ELR (cell line): ENCODE measurements at regions not wholly inside any gene's neighbourhood (a gene's known extent, or its start where the extent isn't known, plus 50 kb on each side); places are given as distances from the start of the nearest gene placed in this dataset.
A peak's percentile ranks its signal among the peaks of the same experiment; 100 is the strongest.
"Not testable (repeated sequence)": the region's sequence is repeated elsewhere in the genome, so short reads cannot be mapped to it uniquely, and the experiment has no call there.

ENCODE experiments used
- DNase-seq: peaks from one replicate; pipeline ENCODE4 v3.0.0-alpha.2; 2015; ENCODE audit warnings: low read depth

- peak; percentile 73 for DNase-seq
These were observed 284.5 kb downstream of the HTR1B start for GRCh38 chr6:77178821-77179220.

- DNase-seq: no peak
These were observed 285.8 kb downstream of the HTR1B start for GRCh38 chr6:77177470-77177869.

GRCh38 chr6:77173472-77174074 lies 289.7 kb downstream of the HTR1B start:
- DNase-seq: peak; percentile 25

- no peak for DNase-seq
These were observed 290.7 kb downstream of the HTR1B start for GRCh38 chr6:77172578-77172977.

GRCh38 chr6:77159730-77160129 lies 303.6 kb downstream of the HTR1B start:
- DNase-seq: no peak

- no peak for DNase-seq
These were observed 312.1 kb downstream of the HTR1B start for GRCh38 chr6:77151241-77151640.

GRCh38 chr6:77150736-77151135 lies 312.6 kb downstream of the HTR1B start:
- no peak for DNase-seq

GRCh38 chr6:77145244-77145643 lies 318.0 kb downstream of the HTR1B start:
- no peak for DNase-seq

GRCh38 chr6:77143659-77144447 lies 319.4 kb downstream of the HTR1B start:
- DNase-seq: no peak

GRCh38 chr6:77136086-77136485 lies 327.2 kb downstream of the HTR1B start:
- peak; percentile 74 for DNase-seq

GRCh38 chr6:77133031-77133430 lies 330.3 kb downstream of the HTR1B start:
- DNase-seq: no peak

GRCh38 chr6:77131426-77131825 lies 331.9 kb downstream of the HTR1B start:
- no peak for DNase-seq

GRCh38 chr6:77124604-77125003 lies 338.7 kb downstream of the HTR1B start:
- DNase-seq: peak; percentile 64

GRCh38 chr6:77123527-77123926 lies 339.8 kb downstream of the HTR1B start:
- DNase-seq: peak; percentile 17

- DNase-seq: no peak
These were observed 356.3 kb downstream of the HTR1B start for GRCh38 chr6:77106992-77107391.

- no peak for DNase-seq
These were observed 358.2 kb downstream of the HTR1B start for GRCh38 chr6:77105091-77105490.

GRCh38 chr6:77097940-77098339 lies 365.4 kb downstream of the HTR1B start:
- DNase-seq: no peak

GRCh38 chr6:77095936-77096627 lies 367.2 kb downstream of the HTR1B start:
- no peak for DNase-seq

- no peak for DNase-seq
These were observed 368.5 kb downstream of the HTR1B start for GRCh38 chr6:77094821-77095220.

GRCh38 chr6:77092971-77093370 lies 370.3 kb downstream of the HTR1B start:
- DNase-seq: peak; percentile 73

GRCh38 chr6:77089776-77090175 lies 373.5 kb downstream of the HTR1B start:
- peak; percentile 69 for DNase-seq

GRCh38 chr6:77087794-77088318 lies 375.4 kb downstream of the HTR1B start:
- not testable (repeated sequence) for DNase-seq
